Calu3 (cell line): ENCODE measurements at regions not wholly inside any gene's neighbourhood (a gene's known extent, or its start where the extent isn't known, plus 50 kb on each side); places are given as distances from the start of the nearest gene placed in this dataset.

ENCODE experiments used
- BruUV-seq: library from RNA; stranded (reverse); fragments of 400-500 nt; replicated peaks from 2 replicates; lab custom pipeline; 2021; lab: Mats Ljungman, UMichigan
- CTCF ChIA-PET: fragments of 300-600 bp; sonication (Branson Sonifier 250); formaldehyde crosslinking; loops from one replicate; lab custom pipeline; 2022; ENCODE audit warnings: antibody characterized with exemption; lab: Charles Lee
- DNase-seq: peaks from one replicate; pipeline ENCODE4 v3.0.0; 2022
- H3K27ac Mint-ChIP-seq: one replicate; pipeline ENCODE4 v1.8.0; 2022; ENCODE audit warnings: mixed read lengths; ENCODE audit not compliant: unreplicated experiment
- H3K27me3 Mint-ChIP-seq: one replicate; pipeline ENCODE4 v1.8.0; 2022; ENCODE audit warnings: mixed read lengths; ENCODE audit not compliant: unreplicated experiment
- H3K36me3 Mint-ChIP-seq: one replicate; pipeline ENCODE4 v1.8.0; 2022; ENCODE audit warnings: mild to moderate bottlenecking, moderate library complexity, mixed read lengths; ENCODE audit not compliant: insufficient read depth, unreplicated experiment
- H3K4me1 Mint-ChIP-seq: one replicate; pipeline ENCODE4 v1.8.0; 2022; ENCODE audit warnings: mild to moderate bottlenecking, low read depth, mixed read lengths; ENCODE audit not compliant: unreplicated experiment
- H3K4me3 Mint-ChIP-seq: one replicate; pipeline ENCODE4 v1.8.0; 2022; ENCODE audit warnings: mild to moderate bottlenecking, low read depth, moderate library complexity, mixed read lengths; ENCODE audit not compliant: unreplicated experiment
- H3K9me3 Mint-ChIP-seq: one replicate; pipeline ENCODE4 v1.8.0; 2022; ENCODE audit warnings: low read depth, mixed read lengths; ENCODE audit not compliant: unreplicated experiment
- CTCF ChIP-seq: fragments of 200-600 bp; IDR thresholded peaks from one replicate; pipeline ENCODE4 v1.8.0; 2022; ENCODE audit warnings: antibody characterized with exemption; ENCODE audit not compliant: unreplicated experiment
- intact Hi-C: fragments of 100-400 bp; cut with micrococcal nuclease; formaldehyde crosslinking; loops from one replicate; pipeline ENCODE4 v1.10.0; 2022; ENCODE audit not compliant: unreplicated experiment

GRCh38 chr14:44165286-44165685, 341.8 kb downstream of the FSCB start:
- BruUV-seq, result no TSS peak
- intact Hi-C loops, result no loop called here
- no peak overlapping the region for H3K27ac Mint-ChIP-seq
- CTCF ChIA-PET, result no interaction called here
- DNase-seq, result no peak
- TF ChIP-seq CTCF, result no peak
- no peaks in the 10 kb centered on the region for H3K9me3 Mint-ChIP-seq
- H3K4me3 Mint-ChIP-seq, result no peak overlapping the region
- H3K36me3 Mint-ChIP-seq, result no peaks in the 10 kb centered on the region
- no peaks in the 10 kb centered on the region for H3K27me3 Mint-ChIP-seq
- H3K4me1 Mint-ChIP-seq, result no peaks in the 10 kb centered on the region

GRCh38 chr14:44163946-44164345, 343.1 kb downstream of the FSCB start:
- H3K36me3 Mint-ChIP-seq, result no peaks in the 10 kb centered on the region
- H3K27ac Mint-ChIP-seq, result no peak overlapping the region
- no peak overlapping the region for H3K4me3 Mint-ChIP-seq
- BruUV-seq, result no TSS peak
- no peak for DNase-seq
- TF ChIP-seq CTCF, result no peak
- intact Hi-C loops, result no loop called here
- H3K9me3 Mint-ChIP-seq, result no peaks in the 10 kb centered on the region
- no peaks in the 10 kb centered on the region for H3K4me1 Mint-ChIP-seq
- CTCF ChIA-PET, result no interaction called here
- no peaks in the 10 kb centered on the region for H3K27me3 Mint-ChIP-seq

- intact Hi-C loops, result no loop called here
- CTCF ChIA-PET, result interaction anchor here (0.6 kb wide), 1 partner anchor 303 kb away, joined by 3 read pairs; no protein-coding TSS in a partner anchor
- Mint-ChIP-seq H3K4me3 (no peak overlapping the region), H3K4me1 (no peaks in the 10 kb centered on the region), H3K27ac (no peak overlapping the region), H3K36me3 (no peaks in the 10 kb centered on the region), H3K27me3 (no peaks in the 10 kb centered on the region), H3K9me3 (no peaks in the 10 kb centered on the region)
- no peak for DNase-seq
- TF ChIP-seq CTCF, result no peak
- BruUV-seq, result no TSS peak
Observed at GRCh38 chr14:44162197-44162596, 344.9 kb downstream of the FSCB start.

- no peak for DNase-seq
- no peaks in the 10 kb centered on the region for H3K4me1 Mint-ChIP-seq
- no peaks in the 10 kb centered on the region for H3K36me3 Mint-ChIP-seq
- H3K4me3 Mint-ChIP-seq, result no peak overlapping the region
- no peak overlapping the region for H3K27ac Mint-ChIP-seq
- BruUV-seq, result no TSS peak
- intact Hi-C loops, result no loop called here
- TF ChIP-seq CTCF, result no peak
- CTCF ChIA-PET, result no interaction called here
- peaks cover 6% of the 10 kb centered on the region for H3K9me3 Mint-ChIP-seq
- H3K27me3 Mint-ChIP-seq, result no peaks in the 10 kb centered on the region
Observed at GRCh38 chr14:44154874-44155273, 352.2 kb downstream of the FSCB start.

- TF ChIP-seq CTCF, result no peak
- H3K27me3 Mint-ChIP-seq, result no peaks in the 10 kb centered on the region
- H3K36me3 Mint-ChIP-seq, result no peaks in the 10 kb centered on the region
- H3K4me3 Mint-ChIP-seq, result no peak overlapping the region
- intact Hi-C loops, result no loop called here
- CTCF ChIA-PET, result no interaction called here
- peaks cover 6% of the 10 kb centered on the region for H3K9me3 Mint-ChIP-seq
- no TSS peak for BruUV-seq
- H3K27ac Mint-ChIP-seq, result no peak overlapping the region
- no peak for DNase-seq
- no peaks in the 10 kb centered on the region for H3K4me1 Mint-ChIP-seq
Observed at GRCh38 chr14:44154446-44154845, 352.6 kb downstream of the FSCB start.
